T1000 (cell line): ENCODE measurements at regions not wholly inside any gene's neighbourhood (a gene's known extent, or its start where the extent isn't known, plus 50 kb on each side); places are given as distances from the start of the nearest gene placed in this dataset.

Experiments used
- DNase-seq: peaks from one replicate; lab custom pipeline; 2025; ENCODE audit warnings: mixed read lengths; lab: John Stamatoyannopoulos, UW

- no peak for DNase-seq
These were observed 54.5 kb upstream of the NPAS2 start for GRCh38 chr2:100765481-100765880.

GRCh38 chr2:100766256-100766655, 53.7 kb upstream of the NPAS2 start:
- DNase-seq: no peak

DNA sequence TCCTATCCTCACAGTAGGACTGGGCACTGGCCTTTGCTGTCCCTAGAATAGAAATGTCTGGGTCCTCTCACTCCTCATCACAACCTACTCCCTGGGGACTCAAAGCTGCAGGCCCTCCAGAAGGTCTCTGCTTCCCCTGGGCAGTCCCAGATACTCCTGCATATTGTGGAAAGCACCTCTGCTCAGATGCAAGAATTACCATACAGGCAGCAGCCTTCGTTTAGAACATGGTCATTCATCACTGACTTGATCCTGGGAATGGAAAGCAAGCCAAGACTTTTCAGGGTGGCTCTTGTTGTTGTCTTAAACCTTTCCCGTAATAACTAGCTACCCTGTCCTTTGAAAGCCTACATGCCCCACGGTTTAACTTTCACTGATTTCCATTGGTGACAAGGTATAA, 53.1 kb upstream of the NPAS2 start:
- DNase-seq: no peak

DNA sequence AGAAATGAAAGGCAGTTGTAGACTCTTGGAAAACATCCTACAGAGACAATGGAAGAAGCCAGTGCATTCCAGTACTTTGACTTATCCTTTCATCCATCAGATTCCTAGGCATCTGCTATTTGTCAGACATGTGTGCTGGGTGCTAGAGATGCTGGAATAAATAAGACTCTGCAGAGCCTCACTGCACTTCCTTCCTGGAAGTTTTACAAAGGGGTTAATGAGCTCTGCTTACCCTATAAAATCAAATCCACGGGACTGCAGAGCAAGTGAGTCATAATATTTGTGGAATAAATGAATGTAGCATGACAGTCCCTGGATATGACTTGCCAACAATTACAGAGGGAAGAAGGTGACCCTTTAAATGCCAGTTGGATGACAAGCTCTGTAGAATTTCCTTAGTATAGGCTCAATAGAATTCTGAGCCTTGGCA, 52.7 kb upstream of the NPAS2 start:
- DNase-seq: no peak

- DNase-seq: no peak
These were observed 51.8 kb upstream of the NPAS2 start for GRCh38 chr2:100767810-100768806.
